IPS-15b (cell line): ENCODE measurements at regions not wholly inside any gene's neighbourhood (a gene's known extent, or its start where the extent isn't known, plus 50 kb on each side); places are given as distances from the start of the nearest gene placed in this dataset.
"Not testable (repeated sequence)": the region's sequence is repeated elsewhere in the genome, so short reads cannot be mapped to it uniquely, and the experiment has no call there.

ENCODE experiments used
- H3K27me3 ChIP-seq: one replicate; pipeline ENCODE4 v1.6.1; 2013; ENCODE audit warnings: low read length; ENCODE audit not compliant: control insufficient read depth, insufficient read depth
- H3K36me3 ChIP-seq: one replicate; pipeline ENCODE4 v1.6.1; 2013; ENCODE audit warnings: low read length; ENCODE audit not compliant: control insufficient read depth, insufficient read depth
- H3K4me1 ChIP-seq: one replicate; pipeline ENCODE4 v1.6.1; 2013; ENCODE audit warnings: mild to moderate bottlenecking, low read length; ENCODE audit not compliant: control insufficient read depth, insufficient read depth
- H3K4me3 ChIP-seq: one replicate; pipeline ENCODE4 v1.5.1; 2013; ENCODE audit warnings: low read depth, low read length
- H3K9ac ChIP-seq: one replicate; pipeline ENCODE4 v1.6.1; 2013; ENCODE audit warnings: low read depth, mild to moderate bottlenecking, low read length
- H3K9me3 ChIP-seq: one replicate; pipeline ENCODE4 v1.6.1; 2013; ENCODE audit warnings: mild to moderate bottlenecking, low read length; ENCODE audit not compliant: control insufficient read depth, insufficient read depth

- no peaks in the 10 kb centered on the region for H3K9me3 ChIP-seq
- H3K4me1 ChIP-seq: no peaks in the 10 kb centered on the region
- H3K27me3 ChIP-seq: no peaks in the 10 kb centered on the region
- no peak overlapping the region for H3K9ac ChIP-seq
- H3K4me3 ChIP-seq: no peak overlapping the region
- no peaks in the 10 kb centered on the region for H3K36me3 ChIP-seq
These were observed 824.9 kb downstream of the KCNJ2 start for GRCh38 chr17:70994194-70994593.

GRCh38 chr17:70995997-70996396 is 826.7 kb downstream of the KCNJ2 start:
- no peaks in the 10 kb centered on the region for H3K36me3 ChIP-seq
- no peak overlapping the region for H3K9ac ChIP-seq

GRCh38 chr17:71003736-71004135 is 834.4 kb downstream of the KCNJ2 start:
- H3K36me3 ChIP-seq: no peaks in the 10 kb centered on the region
- H3K9me3 ChIP-seq: no peaks in the 10 kb centered on the region
- H3K4me3 ChIP-seq: no peak overlapping the region
- no peaks in the 10 kb centered on the region for H3K27me3 ChIP-seq
- H3K4me1 ChIP-seq: no peaks in the 10 kb centered on the region
- no peak overlapping the region for H3K9ac ChIP-seq

More at GRCh38 chr17:70995997-70996396, 826.7 kb downstream of the KCNJ2 start:
- H3K4me1 ChIP-seq: no peaks in the 10 kb centered on the region
- no peaks in the 10 kb centered on the region for H3K27me3 ChIP-seq
- no peak overlapping the region for H3K4me3 ChIP-seq
- H3K9me3 ChIP-seq: no peaks in the 10 kb centered on the region

- Histone ChIP-seq H3K9me3 (no peaks in the 10 kb centered on the region), H3K27me3 (no peaks in the 10 kb centered on the region), H3K4me3 (no peak overlapping the region), H3K4me1 (no peaks in the 10 kb centered on the region), H3K36me3 (no peaks in the 10 kb centered on the region), H3K9ac (no peak overlapping the region)
These were observed 835.1 kb downstream of the KCNJ2 start for GRCh38 chr17:71004413-71004812.

DNA sequence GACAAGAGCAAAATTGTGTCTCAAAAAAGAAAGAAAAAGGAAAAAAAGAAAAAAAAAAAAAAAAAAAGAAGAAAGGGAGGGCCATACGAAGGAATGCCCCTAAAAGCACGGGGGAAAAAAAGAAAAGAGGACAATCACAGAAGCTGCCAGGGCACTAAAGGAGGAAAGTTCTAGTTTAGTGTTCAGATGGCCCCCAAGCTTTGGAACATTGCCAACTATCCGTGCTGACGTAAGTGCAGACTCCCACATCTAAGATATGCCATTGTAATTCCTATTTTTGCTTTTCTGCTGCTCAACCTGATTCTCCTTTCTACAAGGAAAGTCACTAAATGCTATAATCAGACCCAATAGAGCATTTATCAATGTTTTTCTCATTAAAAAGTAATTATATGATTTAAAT is 842.1 kb downstream of the KCNJ2 start:
- Histone ChIP-seq H3K9ac (no peak overlapping the region), H3K4me1 (no peaks in the 10 kb centered on the region), H3K4me3 (no peak overlapping the region), H3K27me3 (no peaks in the 10 kb centered on the region), H3K9me3 (no peaks in the 10 kb centered on the region), H3K36me3 (no peaks in the 10 kb centered on the region)

GRCh38 chr17:71019699-71020098 is 850.4 kb downstream of the KCNJ2 start:
- no peak overlapping the region for H3K9ac ChIP-seq
- no peaks in the 10 kb centered on the region for H3K27me3 ChIP-seq
- H3K9me3 ChIP-seq: no peaks in the 10 kb centered on the region
- no peaks in the 10 kb centered on the region for H3K36me3 ChIP-seq
- H3K4me3 ChIP-seq: no peak overlapping the region
- no peaks in the 10 kb centered on the region for H3K4me1 ChIP-seq

- H3K27me3 ChIP-seq: no peaks in the 10 kb centered on the region
- H3K4me3 ChIP-seq: no peak overlapping the region
- H3K36me3 ChIP-seq: no peaks in the 10 kb centered on the region
- no peaks in the 10 kb centered on the region for H3K4me1 ChIP-seq
- no peak overlapping the region for H3K9ac ChIP-seq
- no peaks in the 10 kb centered on the region for H3K9me3 ChIP-seq
These were observed 853.4 kb downstream of the KCNJ2 start for GRCh38 chr17:71022758-71023157.

- H3K9me3 ChIP-seq: no peaks in the 10 kb centered on the region
- no peak overlapping the region for H3K4me3 ChIP-seq
- H3K27me3 ChIP-seq: no peaks in the 10 kb centered on the region
- H3K9ac ChIP-seq: no peak overlapping the region
- H3K36me3 ChIP-seq: no peaks in the 10 kb centered on the region
- H3K4me1 ChIP-seq: no peaks in the 10 kb centered on the region
These were observed 854.1 kb downstream of the KCNJ2 start for GRCh38 chr17:71023249-71024030.

DNA sequence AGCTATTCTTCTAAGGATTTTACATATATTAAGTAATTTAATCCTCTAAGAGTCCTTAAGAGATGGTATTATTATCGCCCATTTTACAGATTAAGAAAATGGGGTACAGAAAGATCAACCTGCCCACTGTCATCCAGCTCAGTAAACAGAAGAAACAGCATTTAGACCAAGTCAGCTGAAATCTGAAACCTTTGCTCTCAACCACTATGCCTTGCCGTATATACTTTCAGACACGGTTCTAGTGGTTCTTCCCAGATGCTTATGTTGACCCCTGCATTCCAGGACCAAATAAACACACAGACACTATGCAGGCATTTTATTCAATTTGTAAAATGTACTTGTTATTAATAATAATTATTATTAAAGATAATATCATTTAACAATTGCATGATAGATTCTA is 854.8 kb downstream of the KCNJ2 start:
- no peaks in the 10 kb centered on the region for H3K36me3 ChIP-seq
- H3K9me3 ChIP-seq: no peaks in the 10 kb centered on the region
- no peak overlapping the region for H3K4me3 ChIP-seq
- no peak overlapping the region for H3K9ac ChIP-seq
- no peaks in the 10 kb centered on the region for H3K27me3 ChIP-seq
- H3K4me1 ChIP-seq: no peaks in the 10 kb centered on the region

DNA sequence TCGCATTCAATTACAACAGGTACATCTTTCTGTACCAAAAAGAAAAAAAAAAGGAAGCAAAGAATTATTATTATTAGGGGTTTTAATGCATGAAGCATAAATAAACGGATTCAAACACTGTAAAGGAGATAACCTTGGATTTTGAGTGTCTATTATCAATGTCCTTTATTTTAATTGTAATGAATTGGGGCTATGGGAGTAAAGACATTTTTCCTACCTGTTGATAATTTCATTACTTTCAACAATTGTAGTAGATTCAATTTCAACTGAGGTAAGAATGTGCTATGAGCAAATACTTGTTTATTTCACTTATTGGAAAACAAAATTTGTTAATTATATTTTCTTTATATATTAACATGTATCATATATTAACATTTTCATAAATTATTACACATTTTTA is 855.6 kb downstream of the KCNJ2 start:
- no peaks in the 10 kb centered on the region for H3K9me3 ChIP-seq

DNA sequence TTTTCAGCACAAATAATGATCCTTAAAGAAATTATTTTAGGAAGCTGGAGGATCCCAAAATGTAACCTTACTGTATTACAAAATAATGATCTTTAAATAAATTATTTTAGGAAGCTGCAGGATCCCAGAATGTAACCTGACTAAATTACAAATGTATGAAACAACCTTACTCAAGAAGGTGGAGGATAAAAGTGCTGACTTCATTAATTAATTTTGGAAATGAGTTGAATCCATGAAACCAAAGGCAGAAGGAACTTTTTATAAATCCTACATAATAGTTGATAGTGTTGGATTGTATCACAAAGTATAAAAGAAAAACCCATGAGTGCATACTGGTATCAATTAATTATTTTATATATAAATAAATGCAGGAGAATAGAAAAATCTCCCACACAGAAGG is 859.9 kb downstream of the KCNJ2 start:
- H3K27me3 ChIP-seq: peaks cover 35% of the 10 kb centered on the region
- no peaks in the 10 kb centered on the region for H3K36me3 ChIP-seq
- peaks cover 7% of the 10 kb centered on the region for H3K4me1 ChIP-seq
- no peak overlapping the region for H3K4me3 ChIP-seq
- H3K9ac ChIP-seq: no peak overlapping the region
- H3K9me3 ChIP-seq: no peaks in the 10 kb centered on the region

More for the DNA sequence above, 855.6 kb downstream of the KCNJ2 start:
- Histone ChIP-seq H3K9ac (no peak overlapping the region), H3K27me3 (peaks cover 6% of the 10 kb centered on the region), H3K36me3 (no peaks in the 10 kb centered on the region), H3K4me1 (no peaks in the 10 kb centered on the region), H3K4me3 (no peak overlapping the region)

DNA sequence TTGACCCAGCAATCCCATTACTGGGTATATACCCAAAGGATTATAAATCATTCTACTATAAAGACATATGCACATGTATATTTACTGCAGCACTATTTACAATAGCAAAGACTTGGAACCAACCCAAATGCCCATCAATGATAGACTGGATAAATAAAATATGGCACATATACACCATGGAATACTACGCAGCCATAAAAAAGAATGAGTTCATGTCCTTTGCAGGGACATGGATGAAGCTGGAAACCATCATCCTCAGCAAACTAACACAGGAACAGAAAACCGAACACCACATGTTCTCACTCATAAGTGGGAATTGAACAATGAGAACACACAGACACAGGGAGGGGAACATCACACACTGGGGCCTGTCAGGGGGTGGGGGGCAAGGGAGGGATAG is 862.0 kb downstream of the KCNJ2 start:
- H3K9ac ChIP-seq, H3K9me3 ChIP-seq, H3K4me3 ChIP-seq, H3K4me1 ChIP-seq, H3K36me3 ChIP-seq: not testable (repeated sequence)
- H3K27me3 ChIP-seq: peaks cover 56% of the 10 kb centered on the region
